ENCODE measurements at regions not wholly inside any gene's neighbourhood (a gene's known extent, or its start where the extent isn't known, plus 50 kb on each side); places are given as distances from the start of the nearest gene placed in this dataset.

- DNase-seq (ENCODE audit: insufficient read length, low spot score) (no peak), FAIRE-seq (no peak)
- TF ChIP-seq SPI1 (IDR thresholded peaks at IDR 0.05; ENCODE audit: low read depth, low read length) (no peak), POU2F2 (IDR thresholded peaks at IDR 0.05; ENCODE audit: low read depth, low read length) (no peak), POLR2A (IDR thresholded peaks at IDR 0.05; ENCODE audit: low read depth, low read length) (no peak), PAX5 (IDR thresholded peaks at IDR 0.05; ENCODE audit: insufficient read depth, low read length, severe bottlenecking) (no peak)
These were observed 52.3 kb upstream of the TNIP3 start for GRCh38 chr4:121216461-121216860.

GRCh38 chr4:121213940-121214339 is 49.8 kb upstream of the TNIP3 start:
- TF ChIP-seq SPI1 (IDR thresholded peaks at IDR 0.05; ENCODE audit: low read depth, low read length) (no peak), POU2F2 (IDR thresholded peaks at IDR 0.05; ENCODE audit: low read depth, low read length) (no peak), POLR2A (IDR thresholded peaks at IDR 0.05; ENCODE audit: low read depth, low read length) (no peak), PAX5 (IDR thresholded peaks at IDR 0.05; ENCODE audit: insufficient read depth, low read length, severe bottlenecking) (no peak), TAF1 (IDR thresholded peaks at IDR 0.05; ENCODE audit: low read depth, low read length) (no peak), POLR2AphosphoS5 (IDR thresholded peaks at IDR 0.05; ENCODE audit: low read depth, low read length) (no peak)
- no peak for DNase-seq (ENCODE audit: insufficient read length, low spot score)
- no peak for FAIRE-seq

All from GM12891 (cell line).